ENCODE measurements at regions not wholly inside any gene's neighbourhood (a gene's known extent, or its start where the extent isn't known, plus 50 kb on each side); places are given as distances from the start of the nearest gene placed in this dataset.
"Not testable (repeated sequence)": the region's sequence is repeated elsewhere in the genome, so short reads cannot be mapped to it uniquely, and the experiment has no call there.

DNA sequence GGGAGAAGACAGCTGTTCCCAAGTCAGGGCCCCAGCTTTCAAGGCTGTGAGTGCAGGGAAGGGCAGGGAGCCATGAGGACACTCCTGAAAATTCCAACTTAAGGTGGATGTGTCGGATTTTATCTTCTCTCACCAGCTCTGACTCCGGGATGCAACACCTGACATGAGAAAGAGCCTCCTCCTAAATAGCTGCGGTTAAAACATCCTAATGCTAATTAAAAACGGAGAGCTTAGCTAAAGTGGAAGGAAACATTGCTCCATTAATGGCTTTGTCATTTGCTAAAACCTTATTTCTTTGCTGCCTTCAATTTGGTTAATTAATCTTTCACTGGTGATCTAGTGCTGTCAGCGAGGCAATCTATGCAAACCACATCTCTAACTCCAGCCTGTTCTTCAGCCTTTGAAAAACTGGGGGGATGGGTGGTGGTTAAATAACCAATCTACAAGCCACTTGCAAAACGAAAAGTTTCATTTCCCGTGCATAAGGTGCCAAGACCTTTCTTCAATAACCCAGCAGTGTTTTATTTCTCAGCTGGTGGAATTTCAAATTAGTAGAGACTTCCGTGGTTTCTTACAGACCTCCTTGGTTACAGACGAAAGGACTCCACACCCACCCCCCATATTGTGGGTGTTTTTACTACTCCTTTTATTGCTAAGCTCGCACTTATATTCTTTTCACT is 379.6 kb downstream of the MLLT3 start:
- peak overlapping the region; percentile 1 for H3K4me3 ChIP-seq (ENCODE audit: low read depth, low read length)
- DNase-seq (ENCODE audit: low read depth): no peak
- TF ChIP-seq, protein P1, sequence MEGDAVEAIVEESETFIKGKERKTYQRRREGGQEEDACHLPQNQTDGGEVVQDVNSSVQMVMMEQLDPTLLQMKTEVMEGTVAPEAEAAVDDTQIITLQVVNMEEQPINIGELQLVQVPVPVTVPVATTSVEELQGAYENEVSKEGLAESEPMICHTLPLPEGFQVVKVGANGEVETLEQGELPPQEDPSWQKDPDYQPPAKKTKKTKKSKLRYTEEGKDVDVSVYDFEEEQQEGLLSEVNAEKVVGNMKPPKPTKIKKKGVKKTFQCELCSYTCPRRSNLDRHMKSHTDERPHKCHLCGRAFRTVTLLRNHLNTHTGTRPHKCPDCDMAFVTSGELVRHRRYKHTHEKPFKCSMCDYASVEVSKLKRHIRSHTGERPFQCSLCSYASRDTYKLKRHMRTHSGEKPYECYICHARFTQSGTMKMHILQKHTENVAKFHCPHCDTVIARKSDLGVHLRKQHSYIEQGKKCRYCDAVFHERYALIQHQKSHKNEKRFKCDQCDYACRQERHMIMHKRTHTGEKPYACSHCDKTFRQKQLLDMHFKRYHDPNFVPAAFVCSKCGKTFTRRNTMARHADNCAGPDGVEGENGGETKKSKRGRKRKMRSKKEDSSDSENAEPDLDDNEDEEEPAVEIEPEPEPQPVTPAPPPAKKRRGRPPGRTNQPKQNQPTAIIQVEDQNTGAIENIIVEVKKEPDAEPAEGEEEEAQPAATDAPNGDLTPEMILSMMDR (conservative IDR thresholded peaks at IDR 0.05; ENCODE audit: low read depth, low read length): no peak

- DNase-seq (ENCODE audit: low read depth): no peak
- TF ChIP-seq, protein P1 (conservative IDR thresholded peaks at IDR 0.05; ENCODE audit: low read depth, low read length): no peak
- no peak overlapping the region for H3K4me3 ChIP-seq (ENCODE audit: low read depth, low read length)
Measured at GRCh38 chr9:20240498-20240897, 381.8 kb downstream of the MLLT3 start.

DNA sequence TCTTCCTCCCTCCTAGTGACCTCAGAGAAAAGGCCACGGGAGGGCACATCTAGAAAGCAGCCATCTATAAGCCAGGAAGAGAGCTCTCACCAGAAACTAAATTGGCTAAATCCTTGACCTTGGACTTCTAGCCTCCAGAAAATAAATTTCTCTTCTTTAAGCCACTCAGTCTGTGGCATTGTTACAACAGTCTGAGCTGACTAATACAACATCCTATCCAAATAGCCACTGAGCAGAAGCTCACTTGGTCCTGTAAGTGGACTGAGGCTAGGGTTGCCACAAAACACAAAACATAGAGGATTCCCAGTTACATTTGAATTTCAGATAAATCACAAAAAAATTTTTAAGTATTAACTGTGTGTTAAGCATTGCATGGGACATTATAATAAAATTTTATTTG is 383.4 kb downstream of the MLLT3 start:
- DNase-seq (ENCODE audit: low read depth): no peak
- TF ChIP-seq, protein P1 (conservative IDR thresholded peaks at IDR 0.05; ENCODE audit: low read depth, low read length): no peak
- H3K4me3 ChIP-seq (ENCODE audit: low read depth, low read length): no peak overlapping the region

GRCh38 chr9:20237686-20238085 is 384.6 kb downstream of the MLLT3 start:
- TF ChIP-seq, protein P1 (conservative IDR thresholded peaks at IDR 0.05; ENCODE audit: low read depth, low read length): no peak
- DNase-seq (ENCODE audit: low read depth): no peak
- H3K4me3 ChIP-seq (ENCODE audit: low read depth, low read length): no peak overlapping the region

DNA sequence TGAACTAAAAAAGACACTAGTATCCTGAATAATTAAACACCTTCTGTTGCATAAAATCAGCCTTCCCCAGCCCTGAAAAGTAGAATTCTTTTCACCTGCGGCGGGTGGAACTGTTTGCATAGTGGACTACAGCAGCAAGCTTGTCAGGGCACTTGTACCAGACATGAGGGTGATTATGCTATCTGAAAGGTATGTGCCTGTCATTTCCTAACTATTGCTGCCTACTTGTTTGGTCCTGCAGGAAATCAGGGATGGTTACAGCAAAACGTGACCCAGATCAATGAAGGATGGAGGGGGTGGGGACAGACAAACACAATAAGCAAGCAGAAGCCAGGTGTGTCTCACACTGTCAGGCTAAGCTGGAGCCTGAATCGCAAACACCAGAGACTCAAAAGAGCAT is 385.6 kb downstream of the MLLT3 start:
- no peak overlapping the region for H3K4me3 ChIP-seq (ENCODE audit: low read depth, low read length)
- TF ChIP-seq, protein P1 (conservative IDR thresholded peaks at IDR 0.05; ENCODE audit: low read depth, low read length): no peak
- no peak for DNase-seq (ENCODE audit: low read depth)

- H3K4me3 ChIP-seq (ENCODE audit: low read depth, low read length); DNase-seq (ENCODE audit: low read depth): not testable (repeated sequence)
Measured at GRCh38 chr9:20235206-20235605, 387.1 kb downstream of the MLLT3 start.

- TF ChIP-seq, protein P1 (conservative IDR thresholded peaks at IDR 0.05; ENCODE audit: low read depth, low read length): no peak
- H3K4me3 ChIP-seq (ENCODE audit: low read depth, low read length): no peak overlapping the region
- no peak for DNase-seq (ENCODE audit: low read depth)
Measured at GRCh38 chr9:20228096-20228495, 394.2 kb downstream of the MLLT3 start.
